GM04504 (cell line): ENCODE measurements at regions not wholly inside any gene's neighbourhood (a gene's known extent, or its start where the extent isn't known, plus 50 kb on each side); places are given as distances from the start of the nearest gene placed in this dataset.
"Not testable (repeated sequence)": the region's sequence is repeated elsewhere in the genome, so short reads cannot be mapped to it uniquely, and the experiment has no call there.

Experiments used
- DNase-seq: peaks from one replicate; pipeline ENCODE4 v3.0.0-alpha.2; 2012; ENCODE audit warnings: low read depth

DNA sequence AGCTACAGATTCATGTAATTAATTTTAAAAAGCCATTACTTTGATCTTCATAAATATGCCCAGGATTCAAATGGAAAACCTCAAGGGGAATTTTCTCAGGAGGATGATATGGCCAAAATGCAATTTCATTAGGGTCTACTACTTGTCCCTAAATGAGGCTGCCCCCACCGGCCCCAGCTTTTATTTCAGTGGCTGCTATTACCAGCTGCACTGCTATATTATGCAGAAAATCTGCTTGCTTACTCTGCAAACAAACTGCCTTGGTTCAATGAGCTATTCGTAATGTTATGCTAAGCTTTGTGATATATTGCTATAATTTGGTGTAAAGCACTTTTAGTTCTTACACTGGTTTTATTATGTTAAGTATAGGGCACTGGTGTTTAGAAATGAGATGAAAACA, 137.3 kb upstream of the TMTC4 start:
- no peak for DNase-seq

DNA sequence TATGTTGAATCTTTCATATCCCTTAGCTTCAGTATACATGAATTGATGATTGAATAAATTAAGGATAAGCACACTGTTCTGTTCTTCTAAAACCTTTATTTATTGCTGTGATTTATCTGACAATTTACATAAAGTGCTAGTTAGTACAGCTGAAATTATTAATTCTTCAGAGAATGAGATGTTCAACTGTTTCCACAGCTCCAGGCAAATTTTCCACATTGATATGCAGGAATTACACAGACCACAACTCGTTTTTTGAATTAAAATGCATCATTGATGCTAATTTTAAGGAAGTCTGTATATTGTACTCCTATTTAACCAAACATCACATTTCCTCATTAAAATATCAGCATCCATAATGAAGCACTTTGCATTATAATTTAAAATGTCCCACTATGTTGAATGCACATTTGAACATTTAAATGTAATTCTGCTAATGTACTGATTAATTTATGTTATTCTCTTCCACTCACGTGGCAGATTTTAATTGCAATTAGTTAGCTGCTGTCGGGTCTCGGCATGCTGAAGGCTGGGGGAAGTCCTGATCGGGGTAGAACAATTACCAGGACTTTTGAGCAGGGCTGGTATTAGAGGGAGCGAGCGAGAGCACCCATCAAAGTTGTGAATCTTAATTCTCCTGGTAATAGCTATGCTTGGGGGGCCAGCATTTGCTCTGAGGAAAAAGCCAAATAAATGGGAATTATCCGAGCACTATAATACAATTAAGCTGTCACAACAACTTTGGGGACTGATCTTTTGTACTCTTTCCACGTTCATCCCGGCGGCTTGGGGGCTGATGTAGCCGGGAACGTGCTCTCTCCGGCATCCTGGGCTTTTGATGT, 136.7 kb upstream of the TMTC4 start:
- no peak for DNase-seq

DNA sequence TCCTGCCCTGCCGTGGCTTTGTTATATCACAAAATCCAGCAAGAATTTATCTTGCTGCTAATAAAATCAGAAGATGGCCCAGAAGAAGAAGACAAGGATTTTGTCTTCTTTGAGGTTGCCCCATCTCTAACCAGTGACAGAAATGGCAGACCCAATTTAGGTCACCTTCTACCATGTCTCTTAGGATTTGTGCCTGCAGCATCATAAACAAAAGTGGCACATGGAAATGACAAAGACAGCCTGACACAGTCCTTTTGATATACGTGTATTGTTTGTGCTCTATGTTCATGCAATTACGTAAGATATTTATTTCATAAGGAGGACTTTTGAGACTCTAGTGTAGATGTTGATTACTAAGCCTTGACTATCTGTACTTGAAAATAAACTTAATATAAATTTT, 135.9 kb upstream of the TMTC4 start:
- no peak for DNase-seq

DNA sequence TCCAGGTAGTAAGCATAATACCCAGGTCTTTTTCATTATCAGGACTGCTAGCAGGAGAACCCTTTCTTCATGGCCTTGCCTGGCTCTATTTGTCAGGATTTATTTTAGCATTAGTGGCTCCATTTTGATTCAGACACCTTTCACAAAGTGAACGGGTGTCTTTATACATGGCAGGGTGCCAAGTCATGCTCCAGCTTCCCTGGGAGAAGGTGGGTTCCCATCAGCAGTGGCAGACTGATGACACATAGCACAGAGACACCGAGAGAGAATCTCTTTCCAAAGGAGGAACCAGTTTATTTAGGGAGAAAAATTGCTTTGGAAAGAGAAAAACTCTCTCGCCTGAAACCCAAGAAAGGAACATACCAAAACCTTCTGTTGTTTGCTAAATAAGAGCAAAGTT, 135.3 kb upstream of the TMTC4 start:
- no peak for DNase-seq

- DNase-seq: no peak
Measured at GRCh38 chr13:100809129-100809390, 134.5 kb upstream of the TMTC4 start.

- DNase-seq: no peak
Measured at GRCh38 chr13:100808330-100809128, 133.9 kb upstream of the TMTC4 start.

- DNase-seq: no peak
Measured at GRCh38 chr13:100803091-100803490, 128.5 kb upstream of the TMTC4 start.

GRCh38 chr13:100800283-100800875, 125.8 kb upstream of the TMTC4 start:
- no peak for DNase-seq

DNA sequence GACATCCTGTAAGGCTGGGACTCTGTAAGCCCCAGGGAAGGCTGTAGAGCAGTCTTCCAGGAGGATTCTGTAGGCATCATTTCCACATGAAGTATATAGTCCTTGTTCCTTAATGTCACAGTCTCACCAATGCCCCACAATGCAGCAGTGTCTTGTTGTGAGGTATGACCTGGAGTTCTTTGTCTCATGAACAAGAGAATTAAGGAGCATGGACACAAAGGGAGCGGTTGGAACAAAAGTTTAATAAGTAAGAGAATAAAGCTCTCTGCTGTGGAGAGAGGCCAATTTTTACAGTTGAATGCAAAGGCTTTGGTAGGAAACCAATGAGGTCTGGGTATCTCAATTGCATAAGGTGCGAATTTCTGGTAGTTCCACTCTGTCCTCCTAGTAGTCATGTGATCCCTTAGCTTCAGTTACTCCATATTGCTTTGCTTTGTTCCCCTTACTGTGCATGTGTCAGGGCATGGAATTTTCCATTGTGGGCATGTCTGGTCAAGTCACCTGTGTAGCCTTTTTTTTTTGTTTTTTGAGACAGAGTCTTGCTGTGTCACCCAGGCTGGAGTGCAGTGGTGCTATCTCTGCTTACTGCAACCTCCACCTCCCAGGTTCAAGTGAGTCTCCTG, 124.3 kb upstream of the TMTC4 start:
- no peak for DNase-seq

- DNase-seq: no peak
Measured at GRCh38 chr13:100797921-100798320, 123.3 kb upstream of the TMTC4 start.

DNA sequence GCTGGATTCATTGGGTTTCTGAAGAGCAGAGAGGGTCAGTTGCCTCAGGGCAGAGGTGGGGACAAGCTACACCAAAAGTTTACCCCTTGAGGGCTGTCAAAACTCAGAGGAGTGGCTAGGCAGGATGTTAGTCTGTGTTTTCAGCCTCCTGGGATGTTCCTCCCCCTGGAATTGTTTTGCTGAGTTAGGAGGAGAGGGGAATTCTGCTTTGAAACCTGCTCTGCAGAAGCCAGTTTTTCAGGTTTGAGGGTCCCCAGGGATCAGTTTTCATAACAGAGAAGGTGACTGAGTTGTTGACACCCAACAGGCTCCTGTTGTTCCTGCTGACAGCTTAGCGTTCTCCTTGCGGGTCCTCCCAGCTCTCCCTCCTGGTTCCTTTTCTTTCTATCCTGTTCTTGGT, 121.9 kb upstream of the TMTC4 start:
- DNase-seq: no peak

DNA sequence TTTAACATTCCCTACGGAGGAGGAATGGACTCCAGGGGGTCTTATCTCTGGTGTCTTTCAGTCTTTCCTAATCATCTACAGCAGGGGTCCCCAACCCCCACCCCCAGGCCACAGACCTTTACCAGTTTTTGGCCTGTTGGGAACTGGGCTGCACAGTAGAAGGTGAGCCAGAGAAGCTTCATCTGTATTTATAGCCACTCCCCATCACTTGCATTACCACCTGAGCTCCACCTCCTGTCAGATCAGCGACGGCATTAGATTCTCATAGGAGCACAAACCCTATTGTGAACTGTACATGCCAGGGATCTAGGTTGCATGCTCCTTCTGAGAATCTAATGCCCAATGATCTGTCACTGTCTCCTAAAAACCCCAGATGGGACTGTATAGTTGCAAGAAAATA, 120.0 kb upstream of the TMTC4 start:
- DNase-seq: no peak

- DNase-seq: no peak
Measured at GRCh38 chr13:100790405-100790804, 115.8 kb upstream of the TMTC4 start.

DNA sequence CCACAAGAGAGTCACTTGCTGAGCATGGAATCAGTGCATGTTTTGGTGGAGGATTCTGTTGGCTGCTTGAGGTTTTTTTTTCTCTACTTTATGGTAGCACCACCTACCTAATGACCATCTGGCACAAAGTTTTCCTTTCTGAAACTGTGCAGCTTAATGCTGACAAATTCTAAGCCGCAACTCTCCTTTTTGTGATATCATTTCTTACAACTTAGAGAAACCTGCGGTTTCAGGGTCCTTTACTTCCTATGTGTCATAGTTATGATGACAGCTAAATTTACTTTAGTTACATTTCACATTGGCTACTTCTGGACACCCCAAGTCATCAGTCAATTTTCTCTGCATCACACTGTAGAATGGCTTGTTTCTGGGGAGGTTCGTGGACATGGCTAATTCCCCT, 115.4 kb upstream of the TMTC4 start:
- DNase-seq: no peak

GRCh38 chr13:100789481-100789880, 114.9 kb upstream of the TMTC4 start:
- no peak for DNase-seq

DNA sequence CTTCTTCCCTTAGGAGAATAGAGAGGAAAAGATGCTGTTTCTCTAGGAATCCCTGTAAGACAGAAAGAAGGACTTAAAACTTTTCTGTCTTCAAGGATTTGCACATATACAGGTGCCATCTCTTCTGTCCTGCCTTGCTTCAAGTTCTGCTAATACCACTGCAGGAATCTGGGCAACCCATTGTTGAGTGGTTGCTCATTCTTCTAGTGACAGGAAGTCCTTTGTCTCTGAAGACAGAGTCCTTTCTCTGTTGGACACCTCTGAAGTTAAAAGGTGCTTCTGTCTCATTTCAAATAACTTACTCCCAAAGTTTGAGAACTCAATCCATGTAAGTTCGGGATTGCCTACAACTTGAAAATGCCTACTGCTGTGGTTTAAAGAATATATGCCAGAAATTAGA, 114.4 kb upstream of the TMTC4 start:
- DNase-seq: no peak

GRCh38 chr13:100788540-100788939, 113.9 kb upstream of the TMTC4 start:
- no peak for DNase-seq

DNA sequence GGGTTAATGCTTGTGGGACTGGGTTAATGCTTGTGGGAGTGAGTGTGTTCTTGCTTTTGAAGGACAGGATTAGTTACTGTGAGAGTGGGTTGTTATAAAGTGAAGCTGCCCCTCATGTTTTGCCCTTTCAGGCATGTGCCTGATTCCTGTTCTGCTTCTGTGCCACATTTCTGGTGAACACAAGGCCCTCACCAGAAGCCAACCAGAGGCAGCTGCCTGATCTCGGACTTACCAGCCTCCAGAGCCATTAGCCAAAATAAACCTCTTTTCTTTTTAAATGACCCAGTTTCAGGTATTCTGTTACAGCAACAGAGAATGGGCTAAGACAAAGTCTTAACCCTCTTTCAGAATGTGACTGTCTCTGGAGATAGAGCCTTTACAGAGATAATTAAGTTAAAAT, 113.3 kb upstream of the TMTC4 start:
- DNase-seq: no peak

- not testable (repeated sequence) for DNase-seq
Measured at GRCh38 chr13:100776686-100777085, 102.1 kb upstream of the TMTC4 start.

- DNase-seq: no peak
Measured at GRCh38 chr13:100773923-100774663, 99.5 kb upstream of the TMTC4 start.

- no peak for DNase-seq
Measured at GRCh38 chr13:100773429-100773828, 98.8 kb upstream of the TMTC4 start.

GRCh38 chr13:100767192-100767591, 92.6 kb upstream of the TMTC4 start:
- DNase-seq: no peak
